BLaER1 (cell line): ENCODE measurements at regions not wholly inside any gene's neighbourhood (a gene's known extent, or its start where the extent isn't known, plus 50 kb on each side); places are given as distances from the start of the nearest gene placed in this dataset.
"Not testable (repeated sequence)": the region's sequence is repeated elsewhere in the genome, so short reads cannot be mapped to it uniquely, and the experiment has no call there.

Experiments used
- H3K27ac ChIP-seq: shearing (Covaris generic); formaldehyde crosslinking; 2 replicates; pipeline ENCODE4 v1.8.1; 2022
- H3K27me3 ChIP-seq: shearing (Covaris generic); formaldehyde crosslinking; 2 replicates; pipeline ENCODE4 v1.8.1; 2022
- H3K36me3 ChIP-seq: shearing (Covaris generic); formaldehyde crosslinking; 2 replicates; pipeline ENCODE4 v1.8.1; 2022
- H3K4me1 ChIP-seq: shearing (Covaris generic); formaldehyde crosslinking; 2 replicates; pipeline ENCODE4 v1.8.1; 2022
- H3K4me2 ChIP-seq: shearing (Covaris generic); formaldehyde crosslinking; 2 replicates; pipeline ENCODE4 v1.8.1; 2022
- H3K4me3 ChIP-seq: shearing (Covaris generic); formaldehyde crosslinking; 2 replicates; pipeline ENCODE4 v1.8.1; 2022
- H3K9ac ChIP-seq: shearing (Covaris generic); formaldehyde crosslinking; 2 replicates; pipeline ENCODE4 v1.8.1; 2022
- H3K9me3 ChIP-seq: shearing (Covaris generic); formaldehyde crosslinking; 2 replicates; pipeline ENCODE4 v1.8.1; 2022
- H4K20me1 ChIP-seq: shearing (Covaris generic); formaldehyde crosslinking; 2 replicates; pipeline ENCODE4 v1.8.1; 2022
- Cebpa-rat ChIP-seq: shearing (Covaris generic); IDR thresholded peaks from 2 replicates; pipeline ENCODE4 v1.8.1; 2022

DNA sequence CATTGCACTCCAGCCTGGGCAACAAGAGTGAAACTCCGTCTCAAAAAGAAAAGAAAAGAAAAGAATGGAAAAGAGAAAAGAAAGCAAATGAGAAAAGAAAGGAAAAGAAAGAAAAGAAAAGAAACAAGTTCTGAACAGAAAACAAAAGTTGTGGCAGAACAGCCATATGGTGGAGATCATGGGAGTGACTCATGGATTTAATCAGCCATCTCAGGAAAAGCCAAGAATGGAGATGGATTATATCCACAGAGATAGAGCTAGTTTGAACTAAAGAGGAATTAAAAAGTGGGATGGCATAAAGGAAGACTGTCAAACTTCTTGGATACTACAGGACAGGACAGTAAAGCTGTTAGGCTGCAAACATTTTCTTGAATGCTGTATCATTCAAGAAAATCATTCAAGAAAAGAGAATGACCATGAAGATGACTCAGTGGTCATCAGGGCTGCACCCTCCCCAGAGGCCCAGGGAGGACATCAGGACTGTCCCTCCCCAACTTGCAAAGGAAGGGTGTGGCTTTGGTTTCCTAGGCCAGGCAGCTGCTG is 120.6 kb downstream of the USP22 start:
- Histone ChIP-seq H3K9ac (no peak overlapping the region), H3K36me3 (no peaks in the 10 kb centered on the region), H3K4me2 (no peak overlapping the region), H3K27me3 (no peaks in the 10 kb centered on the region), H3K4me1 (no peaks in the 10 kb centered on the region), H3K4me3 (no peak overlapping the region), H3K9me3 (no peaks in the 10 kb centered on the region), H3K27ac (no peak overlapping the region), H4K20me1 (no peaks in the 10 kb centered on the region)
- no peak for TF ChIP-seq Cebpa-rat

DNA sequence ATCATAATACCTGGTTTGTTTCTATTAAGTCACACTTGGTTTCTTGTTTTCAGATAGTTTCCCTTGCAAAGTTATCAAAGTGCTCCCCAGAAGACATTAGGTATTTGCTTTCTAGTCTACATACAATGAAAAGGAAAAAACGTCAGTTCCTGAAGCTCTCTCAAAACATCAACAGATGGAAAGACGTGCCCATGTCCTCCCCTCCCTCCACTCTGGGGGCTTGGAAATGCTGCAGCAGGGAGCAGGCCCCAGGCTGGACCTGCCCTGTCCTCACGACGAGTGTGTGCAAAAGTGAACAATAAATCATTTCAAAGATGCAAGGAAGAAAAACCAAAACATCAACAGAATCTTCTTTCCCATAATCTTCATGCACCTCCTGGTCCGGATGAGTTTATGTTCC is 118.5 kb downstream of the USP22 start:
- Histone ChIP-seq H3K4me3 (no peak overlapping the region), H3K4me1 (no peaks in the 10 kb centered on the region), H3K36me3 (no peaks in the 10 kb centered on the region), H3K9me3 (no peaks in the 10 kb centered on the region), H3K9ac (no peak overlapping the region), H3K27ac (no peak overlapping the region), H3K27me3 (no peaks in the 10 kb centered on the region), H4K20me1 (no peaks in the 10 kb centered on the region), H3K4me2 (no peak overlapping the region)
- no peak for TF ChIP-seq Cebpa-rat

- H3K4me1 ChIP-seq: no peaks in the 10 kb centered on the region
- H3K27ac ChIP-seq: no peak overlapping the region
- no peak overlapping the region for H3K9ac ChIP-seq
Measured at GRCh38 chr17:20925091-20925490, 117.7 kb downstream of the USP22 start.

GRCh38 chr17:20925954-20926353 is 116.9 kb downstream of the USP22 start:
- no peak overlapping the region for H3K9ac ChIP-seq
- H3K4me3 ChIP-seq: no peak overlapping the region
- TF ChIP-seq Cebpa-rat: no peak
- H3K36me3 ChIP-seq: no peaks in the 10 kb centered on the region
- H3K4me1 ChIP-seq: no peaks in the 10 kb centered on the region
- H3K4me2 ChIP-seq: no peak overlapping the region
- no peaks in the 10 kb centered on the region for H4K20me1 ChIP-seq
- no peaks in the 10 kb centered on the region for H3K27me3 ChIP-seq
- H3K27ac ChIP-seq: no peak overlapping the region
- no peaks in the 10 kb centered on the region for H3K9me3 ChIP-seq

More at GRCh38 chr17:20925091-20925490, 117.7 kb downstream of the USP22 start:
- Histone ChIP-seq H3K36me3 (no peaks in the 10 kb centered on the region), H3K4me3 (no peak overlapping the region), H4K20me1 (no peaks in the 10 kb centered on the region), H3K27me3 (no peaks in the 10 kb centered on the region), H3K9me3 (no peaks in the 10 kb centered on the region), H3K4me2 (no peak overlapping the region)
- TF ChIP-seq Cebpa-rat: no peak

DNA sequence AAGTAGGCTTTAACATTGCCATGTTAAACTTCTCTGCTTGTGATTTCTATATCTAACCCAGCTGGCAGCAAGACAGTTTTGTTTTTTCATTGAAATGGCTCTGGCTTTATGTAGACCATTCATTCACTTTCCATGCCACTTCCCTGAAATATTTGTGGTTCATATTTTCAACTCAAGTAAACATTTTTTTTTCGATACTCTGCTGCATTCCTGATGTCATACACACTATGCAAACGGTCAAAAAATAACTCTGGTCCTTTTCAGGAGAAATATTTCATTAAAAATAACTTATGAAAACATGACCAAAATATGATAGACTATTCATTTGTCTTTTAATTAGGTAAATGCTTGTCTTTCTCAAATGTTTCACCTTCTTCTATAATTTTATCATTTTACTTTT is 116.3 kb downstream of the USP22 start:
- Histone ChIP-seq H3K9ac (no peak overlapping the region), H3K9me3 (no peaks in the 10 kb centered on the region), H3K27ac (no peak overlapping the region), H3K4me2 (no peak overlapping the region), H3K36me3 (no peaks in the 10 kb centered on the region), H3K4me3 (no peak overlapping the region), H4K20me1 (no peaks in the 10 kb centered on the region), H3K4me1 (no peaks in the 10 kb centered on the region), H3K27me3 (no peaks in the 10 kb centered on the region)
- no peak for TF ChIP-seq Cebpa-rat

GRCh38 chr17:20927308-20927977 is 115.4 kb downstream of the USP22 start:
- Histone ChIP-seq H4K20me1 (no peaks in the 10 kb centered on the region), H3K9me3 (no peaks in the 10 kb centered on the region), H3K4me1 (no peaks in the 10 kb centered on the region), H3K4me3 (no peak overlapping the region), H3K36me3 (no peaks in the 10 kb centered on the region), H3K4me2 (no peak overlapping the region), H3K27me3 (no peaks in the 10 kb centered on the region), H3K9ac (no peak overlapping the region), H3K27ac (no peak overlapping the region)
- no peak for TF ChIP-seq Cebpa-rat

DNA sequence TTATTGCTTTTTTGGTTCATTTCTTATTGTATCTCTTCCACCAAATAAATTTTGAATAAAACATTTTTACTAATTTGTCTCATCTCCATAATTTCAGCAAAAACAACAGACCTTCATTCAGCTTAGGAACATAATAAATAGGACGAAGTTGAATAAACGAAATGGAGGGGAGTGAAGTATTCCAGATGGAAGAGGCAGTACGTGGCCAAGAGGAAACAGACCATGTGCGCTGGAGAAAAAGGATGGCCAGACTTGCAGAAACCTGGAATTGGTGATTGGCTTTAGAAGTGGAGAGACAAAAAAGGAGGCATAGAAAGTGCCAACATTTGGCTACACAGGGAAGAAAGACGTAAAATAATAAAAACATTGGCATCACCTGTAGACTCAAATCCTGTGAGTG is 113.5 kb downstream of the USP22 start:
- no peak overlapping the region for H3K4me2 ChIP-seq
- H3K4me3 ChIP-seq: no peak overlapping the region
- H3K36me3 ChIP-seq: no peaks in the 10 kb centered on the region
- H3K4me1 ChIP-seq: no peaks in the 10 kb centered on the region
- H3K27me3 ChIP-seq: no peaks in the 10 kb centered on the region
- H3K27ac ChIP-seq: no peak overlapping the region
- H4K20me1 ChIP-seq: no peaks in the 10 kb centered on the region
- no peak overlapping the region for H3K9ac ChIP-seq
- no peak for TF ChIP-seq Cebpa-rat
- H3K9me3 ChIP-seq: no peaks in the 10 kb centered on the region

- Histone ChIP-seq H3K9ac (no peak overlapping the region), H3K27ac (no peak overlapping the region), H3K4me3 (no peak overlapping the region), H3K9me3 (no peaks in the 10 kb centered on the region), H3K4me1 (no peaks in the 10 kb centered on the region), H4K20me1 (no peaks in the 10 kb centered on the region), H3K27me3 (no peaks in the 10 kb centered on the region), H3K4me2 (no peak overlapping the region), H3K36me3 (no peaks in the 10 kb centered on the region)
- TF ChIP-seq Cebpa-rat: no peak
Measured at GRCh38 chr17:20930081-20930760, 112.6 kb downstream of the USP22 start.

DNA sequence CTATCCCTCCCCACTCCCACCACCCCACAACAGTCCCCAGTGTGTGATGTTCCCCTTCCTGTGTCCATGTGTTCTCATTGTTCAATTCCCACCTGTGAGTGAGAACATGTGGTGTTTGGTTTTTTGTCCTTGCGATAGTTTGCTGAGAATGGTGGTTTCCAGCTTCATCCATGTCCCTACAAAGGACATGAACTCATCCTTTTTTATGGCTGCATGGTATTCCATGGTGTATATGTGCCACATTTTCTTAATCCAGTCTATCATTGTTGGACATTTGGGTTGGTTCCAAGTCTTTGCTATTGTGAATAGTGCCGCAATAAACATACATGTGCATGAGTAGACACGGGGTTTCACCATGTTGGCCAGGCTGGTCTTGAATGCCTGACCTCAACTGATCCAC is 109.8 kb downstream of the USP22 start:
- H3K9me3 ChIP-seq, H3K4me3 ChIP-seq, H3K36me3 ChIP-seq, H4K20me1 ChIP-seq, H3K9ac ChIP-seq, H3K4me1 ChIP-seq, H3K27ac ChIP-seq, H3K4me2 ChIP-seq, H3K27me3 ChIP-seq: not testable (repeated sequence)

GRCh38 chr17:20934288-20934687 is 108.5 kb downstream of the USP22 start:
- Histone ChIP-seq H3K4me1 (no peaks in the 10 kb centered on the region), H3K9me3 (no peaks in the 10 kb centered on the region), H3K9ac (no peak overlapping the region), H4K20me1 (no peaks in the 10 kb centered on the region), H3K4me3 (no peak overlapping the region), H3K27me3 (no peaks in the 10 kb centered on the region), H3K36me3 (no peaks in the 10 kb centered on the region), H3K4me2 (no peak overlapping the region), H3K27ac (no peak overlapping the region)
- TF ChIP-seq Cebpa-rat: no peak
